K562 (cell line): ENCODE measurements at regions not wholly inside any gene's neighbourhood (a gene's known extent, or its start where the extent isn't known, plus 50 kb on each side); places are given as distances from the start of the nearest gene placed in this dataset.

Experiments
- ATAC-seq: fragments of 200-7000 bp; cut with Tn5 transposase; 3 replicates; pipeline ENCODE4 v1.9.1; 2020; ENCODE audit warnings: moderate library complexity
- BruUV-seq: library from RNA; stranded (reverse); fragments of 400-500 nt; replicated peaks from 2 replicates; lab custom pipeline; 2021; lab: Mats Ljungman, UMichigan
- CTCF ChIA-PET: fragments of 300-600 bp; formaldehyde crosslinking; extraction: SDS; loops from one replicate; lab custom pipeline; 2021; ENCODE audit warnings: low intra/inter-chr PET ratio; lab: Yijun Ruan, JAX
- POLR2A ChIA-PET: fragments of 300-600, 350-650 bp; sonication (Branson Sonifier 250); formaldehyde crosslinking; extraction: SDS; loops from one replicate; lab custom pipeline; 2021; ENCODE audit warnings: antibody characterized with exemption, inconsistent platforms; lab: Yijun Ruan, JAX
- DNase-seq, 4 experiments: peaks; one replicate each; pipeline versions ENCODE4 v3.0.0 to v3.0.0-alpha.2; 2011 to 2018; ENCODE audit warnings: low spot score in 3 of 4, mixed read lengths in 3 of 4; ENCODE audit errors: extremely low read depth in 1 of 4
- FAIRE-seq: peaks from 2 replicates; lab custom pipeline; 2011; peaks lifted over from hg19 to GRCh38; lab: Jason Lieb, UNC
- H2AFZ ChIP-seq: 2 replicates; pipeline ENCODE4 v1.6.0; 2011; ENCODE audit warnings: low read depth, low read length, control low read depth, inconsistent platforms
- H3K27ac ChIP-seq: fragments of 200-600 bp; 3 replicates; pipeline ENCODE4 v1.8.0; 2011; ENCODE audit warnings: low read depth, mild to moderate bottlenecking, control low read depth, inconsistent platforms, low read length, moderate library complexity, mixed read lengths; ENCODE audit errors: extremely low read depth
- H3K27me3 ChIP-seq, 2 experiments: fragments of 300-600 bp in 1 of 2; 2 replicates in 1 of 2; 3 replicates in 1 of 2; pipeline versions ENCODE4 v1.6.0 to v1.8.0; 2011; ENCODE audit warnings: inconsistent platforms in 2 of 2, low read length in 2 of 2, mild to moderate bottlenecking in 1 of 2, mixed read lengths in 1 of 2, moderate library complexity in 1 of 2; ENCODE audit not compliant: control insufficient read depth in 2 of 2, insufficient read depth in 2 of 2
- H3K36me3 ChIP-seq: fragments of 300-600 bp; 3 replicates; pipeline ENCODE4 v1.8.0; 2011; ENCODE audit warnings: mild to moderate bottlenecking, low read length, inconsistent platforms; ENCODE audit not compliant: control insufficient read depth, insufficient read depth
- H3K4me1 ChIP-seq, 2 experiments: fragments of 200-600 bp in 1 of 2; replicated peaks in 1 of 2; 2 replicates in 1 of 2; 3 replicates in 1 of 2; pipeline versions ENCODE4 v1.5.1 to v1.8.0; 2011; ENCODE audit warnings: inconsistent platforms in 2 of 2, low read length in 2 of 2, mild to moderate bottlenecking in 1 of 2, mixed read lengths in 1 of 2, moderate library complexity in 1 of 2; ENCODE audit not compliant: control insufficient read depth in 2 of 2, insufficient read depth in 2 of 2
- H3K4me2 ChIP-seq: 2 replicates; pipeline ENCODE4 v1.6.1; 2011; ENCODE audit warnings: low read length, control low read depth, inconsistent platforms, mixed read lengths; ENCODE audit not compliant: insufficient read depth
- H3K4me3 ChIP-seq: fragments of 200-600 bp; sonication (generic), shearing (Covaris generic); 2 replicates; pipeline ENCODE4 v1.5.1; 2016; ENCODE audit warnings: control low read depth, inconsistent platforms
- H3K79me2 ChIP-seq: fragments of 200-600 bp; 3 replicates; pipeline ENCODE4 v1.8.0; 2011; ENCODE audit warnings: low read length, inconsistent platforms; ENCODE audit not compliant: control insufficient read depth, insufficient read depth
- H3K9ac ChIP-seq, 2 experiments: 2 replicates each; pipeline versions ENCODE4 v1.6.0 to v1.6.1; 2011; ENCODE audit warnings: low read depth in 2 of 2, low read length in 2 of 2, control low read depth in 1 of 2, inconsistent platforms in 1 of 2, mild to moderate bottlenecking in 1 of 2, mixed read lengths in 1 of 2; ENCODE audit not compliant: insufficient read depth in 1 of 2
- H3K9me1 ChIP-seq: one replicate; pipeline ENCODE4 v1.6.0; 2011; ENCODE audit warnings: inconsistent platforms, mild to moderate bottlenecking, low read length, moderate library complexity; ENCODE audit not compliant: control insufficient read depth, insufficient read depth
- H3K9me3 ChIP-seq: replicated peaks from 2 replicates; pipeline ENCODE4 v1.5.1; 2011; ENCODE audit warnings: low read depth, low read length, inconsistent platforms; ENCODE audit not compliant: control insufficient read depth, insufficient read depth
- H4K20me1 ChIP-seq: replicated peaks from 2 replicates; pipeline ENCODE4 v1.6.1; 2011; ENCODE audit warnings: low read length, inconsistent platforms, mixed read lengths; ENCODE audit not compliant: control insufficient read depth, insufficient read depth
- BDP1 ChIP-seq: IDR thresholded peaks from 3 replicates; pipeline ENCODE4 v1.6.1; 2011; ENCODE audit not compliant: insufficient read length, insufficient read depth
- ETV1 ChIP-seq: fragments of 450-650 bp; conservative IDR thresholded peaks from 2 replicates; pipeline ENCODE4 v1.6.1; 2016; ENCODE audit warnings: missing genetic modification characterization, control low read depth, low read depth, missing compliant biosample characterization
- MXI1 ChIP-seq: IDR thresholded peaks from 2 replicates; pipeline ENCODE4 v1.6.1; 2011; ENCODE audit warnings: low read depth, mild to moderate bottlenecking, improper control_type of control experiment, low read length
- MYNN ChIP-seq, 2 experiments: sonication (generic); formaldehyde crosslinking in 1 of 2; IDR thresholded peaks; 2 replicates each; pipeline versions ENCODE4 v1.5.0 to v1.6.1; 2016 to 2020; ENCODE audit warnings: antibody characterized with exemption in 1 of 2, missing genetic modification reagents in 1 of 2
- PATZ1 ChIP-seq: fragments of 250-450 bp; sonication (Bioruptor Pico); IDR thresholded peaks from 2 replicates; pipeline ENCODE4 v1.5.0; 2020; ENCODE audit warnings: mild to moderate bottlenecking, borderline replicate concordance
- PCBP2 ChIP-seq: fragments of 200-400 bp; formaldehyde crosslinking; IDR thresholded peaks from 2 replicates; pipeline ENCODE4 v1.6.1; 2018; ENCODE audit warnings: low read length, low read depth, mild to moderate bottlenecking, moderate library complexity; ENCODE audit not compliant: poor library complexity, severe bottlenecking
- SOX6 ChIP-seq: fragments of 450-650 bp; IDR thresholded peaks from 2 replicates; pipeline ENCODE4 v1.6.1; 2014; ENCODE audit warnings: mild to moderate bottlenecking
- TCF15 ChIP-seq: fragments of 250-450 bp; sonication (Bioruptor Pico); IDR thresholded peaks from 2 replicates; pipeline ENCODE4 v1.8.0; 2022; ENCODE audit warnings: moderate library complexity, mild to moderate bottlenecking, inconsistent platforms
- ZNF354B ChIP-seq: fragments of 250-450 bp; sonication (Bioruptor Pico); IDR thresholded peaks from 2 replicates; pipeline ENCODE4 v1.4.0; 2020
- whole genome bisulfite sequencing: fragments of 100-300 bp; shearing (Covaris generic); methylation state at CpG from one replicate; pipeline ENCODE4 v1.1.6; 2016; ENCODE audit warnings: low coverage, mixed read lengths; ENCODE audit not compliant: insufficient coverage; ENCODE audit errors: missing lambda C conversion rate; 5-methylcytosine and 5-hydroxymethylcytosine counted together
- in situ Hi-C: fragments of 300-500 bp; cut with MboI; formaldehyde crosslinking; loops from 4 replicates; pipeline ENCODE4 v1.15.0; 2018; ENCODE audit warnings: inconsistent platforms, mixed read lengths
- intact Hi-C: fragments of 100-400 bp; cut with micrococcal nuclease; formaldehyde crosslinking; loops from 2 replicates; pipeline ENCODE4 v1.14.2; 2022

GRCh38 chr17:55582897-55583296 lies 71.6 kb upstream of the SMIM36 start:
- Histone ChIP-seq H3K4me3 (no peak overlapping the region), H3K9me1 (no peaks in the 10 kb centered on the region), H3K79me2 (no peaks in the 10 kb centered on the region), H3K4me1 (peaks cover 0 to under 1% of the 10 kb centered on the region in 2 experiments; a peak in 2 of 5 replicates), H4K20me1 (no peaks in the 10 kb centered on the region), H3K27me3 (no peaks in the 10 kb centered on the region), H3K9me3 (no peaks in the 10 kb centered on the region), H2AFZ (no peak overlapping the region), H3K4me2 (no peak overlapping the region), H3K36me3 (no peaks in the 10 kb centered on the region), H3K27ac (no peak overlapping the region), H3K9ac (no peak overlapping the region)
- BruUV-seq, result no TSS peak
- FAIRE-seq (no peak), ATAC-seq (no peak), DNase-seq (no peak)
- in situ Hi-C loops, result no loop called here
- no peak for TF ChIP-seq MYNN (IDR thresholded peaks at IDR 0.05)
- TF ChIP-seq MYNN (CRISPR knock-in tag; IDR thresholded peaks at IDR 0.05), result no peak
- CTCF ChIA-PET, result no interaction called here
- intact Hi-C loops, result no loop called here
- POLR2A ChIA-PET, result interaction anchor here (0.5 to 1.3 kb wide), 2 partner anchors 9 to 98 kb away, joined by 3 read pairs; no protein-coding TSS in a partner anchor
- 29% methylated on average over 4 of the region's 4 CpGs for WGBS

GRCh38 chr17:55580596-55581133 lies 69.4 kb upstream of the SMIM36 start:
- no peaks in the 10 kb centered on the region for H3K27me3 ChIP-seq
- peaks cover 11 to 15% of the 10 kb centered on the region in 2 experiments for H3K4me1 ChIP-seq
- H3K4me3 ChIP-seq, result no peak overlapping the region
- H3K9ac ChIP-seq, result no peak overlapping the region
- H2AFZ ChIP-seq, result no peak overlapping the region
- 62% methylated on average over 5 of the region's 5 CpGs for WGBS
- H3K9me3 ChIP-seq, result no peaks in the 10 kb centered on the region
- H4K20me1 ChIP-seq, result no peaks in the 10 kb centered on the region
- no peak for TF ChIP-seq SOX6
- TF ChIP-seq PCBP2, result no peak
- TF ChIP-seq ZNF354B, result no peak
- TF ChIP-seq PATZ1, result no peak
- no peak for TF ChIP-seq MXI1
- TF ChIP-seq TCF15 (CRISPR knock-in tag), result no peak
- no peak for TF ChIP-seq ETV1 (tag)
- TF ChIP-seq BDP1, result no peak
- no peaks in the 10 kb centered on the region for H3K9me1 ChIP-seq
- in situ Hi-C loops (no loop called here), intact Hi-C loops (no loop called here)
- BruUV-seq, result no TSS peak
- H3K4me2 ChIP-seq, result no peak overlapping the region
- H3K36me3 ChIP-seq, result no peaks in the 10 kb centered on the region
- POLR2A ChIA-PET, result no interaction called here
- H3K27ac ChIP-seq, result no peak overlapping the region
- H3K79me2 ChIP-seq, result no peaks in the 10 kb centered on the region
- ATAC-seq, result no peak
- CTCF ChIA-PET, result no interaction called here
- DNase-seq, result no peak
- FAIRE-seq, result no peak
